HEK293 (cell line): ENCODE measurements at regions not wholly inside any gene's neighbourhood (a gene's known extent, or its start where the extent isn't known, plus 50 kb on each side); places are given as distances from the start of the nearest gene placed in this dataset.

Source experiments
- CTCF ChIA-PET: fragments of 350-600 bp; formaldehyde crosslinking; extraction: SDS; loops from one replicate; lab custom pipeline; 2021; ENCODE audit warnings: antibody characterized with exemption; lab: Yijun Ruan, JAX
- POLR2A ChIA-PET: fragments of 300-600 bp; formaldehyde crosslinking; extraction: SDS; loops from one replicate; lab custom pipeline; 2020; ENCODE audit warnings: antibody characterized with exemption, inconsistent platforms; lab: Yijun Ruan, JAX
- H3K27ac ChIP-seq: fragments of 200-500 bp; sonication (Bioruptor generic); 2 replicates; pipeline ENCODE4 v1.5.1; 2014; ENCODE audit warnings: low read depth, low read length, control low read depth, inconsistent platforms; ENCODE audit errors: extremely low read depth
- H3K36me3 ChIP-seq, 2 experiments: fragments of 200-500 bp in 1 of 2; sonication (Bioruptor generic) in 1 of 2; 1 replicate in 1 of 2; 2 replicates in 1 of 2; pipeline ENCODE4 v1.5.1; 2014 to 2017; ENCODE audit warnings: inconsistent platforms in 2 of 2, low read length in 2 of 2; ENCODE audit not compliant: control insufficient read depth in 2 of 2, insufficient read depth in 1 of 2
- H3K4me1 ChIP-seq: fragments of 200-500 bp; sonication (Bioruptor generic); 2 replicates; pipeline ENCODE4 v1.5.1; 2014; ENCODE audit warnings: mild to moderate bottlenecking, low read length, inconsistent platforms; ENCODE audit not compliant: control insufficient read depth, insufficient read depth
- H3K4me3 ChIP-seq: 2 replicates; pipeline ENCODE4 v1.5.1; 2011; ENCODE audit warnings: low read depth, mild to moderate bottlenecking, control low read depth, low read length, moderate library complexity
- H3K9me3 ChIP-seq: fragments of 200-500 bp; sonication (Bioruptor generic); 2 replicates; pipeline ENCODE4 v1.5.1; 2014; ENCODE audit warnings: low read depth, low read length, inconsistent platforms; ENCODE audit not compliant: control insufficient read depth, insufficient read depth
- BCL11A ChIP-seq: fragments of 450-650 bp; formaldehyde crosslinking; IDR thresholded peaks from 2 replicates; pipeline ENCODE4 v1.5.1; 2016; ENCODE audit warnings: low read depth, missing biosample characterization, missing genetic modification characterization
- FEZF1 ChIP-seq: fragments of 450-650 bp; formaldehyde crosslinking; IDR thresholded peaks from 2 replicates; pipeline ENCODE4 v1.5.1; 2016; ENCODE audit warnings: missing biosample characterization, missing genetic modification characterization
- KLF9 ChIP-seq: fragments of 450-650 bp; formaldehyde crosslinking; IDR thresholded peaks from 2 replicates; pipeline ENCODE4 v1.5.1; 2016; ENCODE audit warnings: missing biosample characterization, missing genetic modification characterization, low read depth
- MZF1 ChIP-seq: fragments of 450-650 bp; formaldehyde crosslinking; IDR thresholded peaks from 2 replicates; pipeline ENCODE4 v1.5.1; 2017; ENCODE audit warnings: missing biosample characterization, missing genetic modification characterization, borderline replicate concordance
- ZNF175 ChIP-seq: fragments of 450-650 bp; formaldehyde crosslinking; IDR thresholded peaks from 2 replicates; pipeline ENCODE4 v1.5.1; 2016; ENCODE audit warnings: missing biosample characterization, missing genetic modification characterization
- ZNF24 ChIP-seq: fragments of 450-650 bp; formaldehyde crosslinking; IDR thresholded peaks from 2 replicates; pipeline ENCODE4 v1.5.1; 2016; ENCODE audit warnings: missing biosample characterization, missing genetic modification characterization
- ZNF350 ChIP-seq: fragments of 450-650 bp; formaldehyde crosslinking; IDR thresholded peaks from 2 replicates; pipeline ENCODE4 v1.5.0; 2017; ENCODE audit warnings: missing biosample characterization, mild to moderate bottlenecking, missing genetic modification characterization
- ZNF394 ChIP-seq: fragments of 450-650 bp; formaldehyde crosslinking; IDR thresholded peaks from 2 replicates; pipeline ENCODE4 v1.5.1; 2016; ENCODE audit warnings: missing biosample characterization, missing genetic modification characterization, mild to moderate bottlenecking, moderate library complexity, borderline replicate concordance
- ZNF514 ChIP-seq: fragments of 450-650 bp; formaldehyde crosslinking; IDR thresholded peaks from 2 replicates; pipeline ENCODE4 v1.5.1; 2016; ENCODE audit warnings: missing biosample characterization, missing genetic modification characterization
- ZNF571 ChIP-seq: fragments of 450-650 bp; formaldehyde crosslinking; IDR thresholded peaks from 2 replicates; pipeline ENCODE4 v1.5.0; 2017; ENCODE audit warnings: missing biosample characterization, missing genetic modification characterization
- ZNF621 ChIP-seq: fragments of 450-650 bp; formaldehyde crosslinking; IDR thresholded peaks from 2 replicates; pipeline ENCODE4 v1.5.1; 2017; ENCODE audit warnings: missing biosample characterization, missing genetic modification characterization
- ZNF626 ChIP-seq: fragments of 450-650 bp; sonication (Bioruptor Pico); formaldehyde crosslinking; IDR thresholded peaks from 2 replicates; pipeline ENCODE4 v1.5.1; 2018; ENCODE audit warnings: missing biosample characterization, missing genetic modification characterization, inconsistent platforms
- ZNF629 ChIP-seq: fragments of 450-650 bp; formaldehyde crosslinking; IDR thresholded peaks from 2 replicates; pipeline ENCODE4 v1.5.1; 2017; ENCODE audit warnings: missing biosample characterization, missing genetic modification characterization
- ZNF747 ChIP-seq: fragments of 450-650 bp; formaldehyde crosslinking; IDR thresholded peaks from 2 replicates; pipeline ENCODE4 v1.5.1; 2016; ENCODE audit warnings: missing biosample characterization, missing genetic modification characterization
- ZNF843 ChIP-seq: fragments of 450-650 bp; formaldehyde crosslinking; IDR thresholded peaks from 2 replicates; pipeline ENCODE4 v1.5.1; 2016; ENCODE audit warnings: missing biosample characterization, missing genetic modification characterization
- TF ChIP-seq, protein P1 (sequence below): fragments of 450-650 bp; formaldehyde crosslinking; IDR thresholded peaks from 2 replicates; pipeline ENCODE4 v1.5.1; 2016; ENCODE audit warnings: missing biosample characterization, missing genetic modification characterization
- TF ChIP-seq, protein P2 (sequence below): fragments of 450-650 bp; formaldehyde crosslinking; IDR thresholded peaks from 2 replicates; pipeline ENCODE4 v1.5.1; 2016; ENCODE audit warnings: missing biosample characterization, missing genetic modification characterization
- TF ChIP-seq, protein P3 (sequence below): fragments of 450-650 bp; formaldehyde crosslinking; IDR thresholded peaks from 2 replicates; pipeline ENCODE4 v1.5.1; 2016; ENCODE audit warnings: missing biosample characterization, missing genetic modification characterization
- TF ChIP-seq, protein P4 (sequence below): fragments of 450-650 bp; formaldehyde crosslinking; IDR thresholded peaks from 2 replicates; pipeline ENCODE4 v1.5.1; 2016; ENCODE audit warnings: missing biosample characterization, missing genetic modification characterization, borderline replicate concordance

DNA sequence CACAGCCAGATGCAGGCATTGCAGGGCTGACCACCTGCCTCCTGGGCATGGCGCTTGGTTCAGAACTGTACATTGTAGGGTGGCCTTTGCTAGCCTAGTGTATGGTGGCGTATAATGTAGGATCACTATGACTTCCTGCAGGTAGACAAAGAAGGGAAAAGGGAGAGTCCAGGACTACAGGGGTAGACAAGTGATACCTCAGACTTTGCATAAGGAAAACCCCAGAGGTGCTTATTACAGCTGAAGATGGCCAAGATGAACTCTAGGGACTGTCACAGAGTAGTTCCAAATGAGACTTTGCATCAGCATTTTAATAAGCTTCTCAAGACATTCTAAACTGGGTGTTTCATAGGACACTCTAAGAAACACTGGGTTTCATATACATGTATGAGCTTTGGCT lies 116.4 kb upstream of the PUDP start (continued):
- TF ChIP-seq, protein P1, sequence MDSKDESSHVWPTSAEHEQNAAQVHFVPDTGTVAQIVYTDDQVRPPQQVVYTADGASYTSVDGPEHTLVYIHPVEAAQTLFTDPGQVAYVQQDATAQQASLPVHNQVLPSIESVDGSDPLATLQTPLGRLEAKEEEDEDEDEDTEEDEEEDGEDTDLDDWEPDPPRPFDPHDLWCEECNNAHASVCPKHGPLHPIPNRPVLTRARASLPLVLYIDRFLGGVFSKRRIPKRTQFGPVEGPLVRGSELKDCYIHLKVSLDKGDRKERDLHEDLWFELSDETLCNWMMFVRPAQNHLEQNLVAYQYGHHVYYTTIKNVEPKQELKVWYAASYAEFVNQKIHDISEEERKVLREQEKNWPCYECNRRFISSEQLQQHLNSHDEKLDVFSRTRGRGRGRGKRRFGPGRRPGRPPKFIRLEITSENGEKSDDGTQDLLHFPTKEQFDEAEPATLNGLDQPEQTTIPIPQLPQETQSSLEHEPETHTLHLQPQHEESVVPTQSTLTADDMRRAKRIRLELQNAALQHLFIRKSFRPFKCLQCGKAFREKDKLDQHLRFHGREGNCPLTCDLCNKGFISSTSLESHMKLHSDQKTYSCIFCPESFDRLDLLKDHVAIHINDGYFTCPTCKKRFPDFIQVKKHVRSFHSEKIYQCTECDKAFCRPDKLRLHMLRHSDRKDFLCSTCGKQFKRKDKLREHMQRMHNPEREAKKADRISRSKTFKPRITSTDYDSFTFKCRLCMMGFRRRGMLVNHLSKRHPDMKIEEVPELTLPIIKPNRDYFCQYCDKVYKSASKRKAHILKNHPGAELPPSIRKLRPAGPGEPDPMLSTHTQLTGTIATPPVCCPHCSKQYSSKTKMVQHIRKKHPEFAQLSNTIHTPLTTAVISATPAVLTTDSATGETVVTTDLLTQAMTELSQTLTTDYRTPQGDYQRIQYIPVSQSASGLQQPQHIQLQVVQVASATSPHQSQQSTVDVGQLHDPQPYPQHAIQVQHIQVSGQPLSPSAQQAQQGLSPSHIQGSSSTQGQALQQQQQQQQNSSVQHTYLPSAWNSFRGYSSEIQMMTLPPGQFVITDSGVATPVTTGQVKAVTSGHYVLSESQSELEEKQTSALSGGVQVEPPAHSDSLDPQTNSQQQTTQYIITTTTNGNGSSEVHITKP (tag by site-specific recombination): no peak

DNA sequence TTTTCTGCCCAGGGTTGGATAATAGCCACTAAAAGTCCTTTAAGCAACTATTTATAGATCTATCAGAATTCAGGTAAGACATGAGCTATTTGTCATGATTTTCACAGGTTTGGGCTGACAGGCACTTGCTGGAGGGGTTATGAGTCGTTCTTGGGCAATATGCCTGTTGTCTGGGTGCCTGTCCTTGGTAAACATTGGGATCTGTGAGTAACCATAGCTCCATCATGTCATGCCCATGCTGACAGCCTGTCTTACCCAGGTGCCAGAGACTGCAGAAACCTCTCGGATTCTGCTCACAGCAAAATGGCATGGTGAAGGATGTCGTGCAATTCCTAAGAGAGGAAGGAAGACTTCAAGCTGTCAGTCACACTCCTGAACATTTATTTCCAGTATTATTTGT lies 116.0 kb upstream of the PUDP start:
- H3K4me1 ChIP-seq: no peaks in the 10 kb centered on the region
- no peak overlapping the region for H3K27ac ChIP-seq
- CTCF ChIA-PET: no interaction called here
- POLR2A ChIA-PET: no interaction called here
- TF ChIP-seq ZNF626 (tag by site-specific recombination): no peak
- TF ChIP-seq ZNF514 (tag by site-specific recombination): no peak
- no peak for TF ChIP-seq ZNF350 (tag by site-specific recombination)
- no peak for TF ChIP-seq MZF1
- TF ChIP-seq ZNF571 (tag by site-specific recombination): no peak
- TF ChIP-seq ZNF24 (tag by site-specific recombination): no peak
- no peak for TF ChIP-seq ZNF394 (tag by site-specific recombination)
- TF ChIP-seq KLF9 (tag by site-specific recombination): no peak
- no peak for TF ChIP-seq ZNF843 (tag by site-specific recombination)
- no peak for TF ChIP-seq ZNF629 (tag by site-specific recombination)
- no peak for TF ChIP-seq ZNF175 (tag by site-specific recombination)
- no peak for TF ChIP-seq BCL11A
- TF ChIP-seq, protein P2, sequence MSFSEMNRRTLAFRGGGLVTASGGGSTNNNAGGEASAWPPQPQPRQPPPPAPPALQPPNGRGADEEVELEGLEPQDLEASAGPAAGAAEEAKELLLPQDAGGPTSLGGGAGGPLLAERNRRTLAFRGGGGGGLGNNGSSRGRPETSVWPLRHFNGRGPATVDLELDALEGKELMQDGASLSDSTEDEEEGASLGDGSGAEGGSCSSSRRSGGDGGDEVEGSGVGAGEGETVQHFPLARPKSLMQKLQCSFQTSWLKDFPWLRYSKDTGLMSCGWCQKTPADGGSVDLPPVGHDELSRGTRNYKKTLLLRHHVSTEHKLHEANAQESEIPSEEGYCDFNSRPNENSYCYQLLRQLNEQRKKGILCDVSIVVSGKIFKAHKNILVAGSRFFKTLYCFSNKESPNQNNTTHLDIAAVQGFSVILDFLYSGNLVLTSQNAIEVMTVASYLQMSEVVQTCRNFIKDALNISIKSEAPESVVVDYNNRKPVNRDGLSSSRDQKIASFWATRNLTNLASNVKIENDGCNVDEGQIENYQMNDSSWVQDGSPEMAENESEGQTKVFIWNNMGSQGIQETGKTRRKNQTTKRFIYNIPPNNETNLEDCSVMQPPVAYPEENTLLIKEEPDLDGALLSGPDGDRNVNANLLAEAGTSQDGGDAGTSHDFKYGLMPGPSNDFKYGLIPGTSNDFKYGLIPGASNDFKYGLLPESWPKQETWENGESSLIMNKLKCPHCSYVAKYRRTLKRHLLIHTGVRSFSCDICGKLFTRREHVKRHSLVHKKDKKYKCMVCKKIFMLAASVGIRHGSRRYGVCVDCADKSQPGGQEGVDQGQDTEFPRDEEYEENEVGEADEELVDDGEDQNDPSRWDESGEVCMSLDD (tag by site-specific recombination): no peak
- no peak for TF ChIP-seq ZNF621 (tag by site-specific recombination)
- TF ChIP-seq ZNF747 (tag by site-specific recombination): no peak
- TF ChIP-seq, protein P3, sequence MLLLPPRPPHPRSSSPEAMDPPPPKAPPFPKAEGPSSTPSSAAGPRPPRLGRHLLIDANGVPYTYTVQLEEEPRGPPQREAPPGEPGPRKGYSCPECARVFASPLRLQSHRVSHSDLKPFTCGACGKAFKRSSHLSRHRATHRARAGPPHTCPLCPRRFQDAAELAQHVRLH (tag by site-specific recombination): no peak
- no peak for TF ChIP-seq FEZF1 (tag by site-specific recombination)
- TF ChIP-seq, protein P4, sequence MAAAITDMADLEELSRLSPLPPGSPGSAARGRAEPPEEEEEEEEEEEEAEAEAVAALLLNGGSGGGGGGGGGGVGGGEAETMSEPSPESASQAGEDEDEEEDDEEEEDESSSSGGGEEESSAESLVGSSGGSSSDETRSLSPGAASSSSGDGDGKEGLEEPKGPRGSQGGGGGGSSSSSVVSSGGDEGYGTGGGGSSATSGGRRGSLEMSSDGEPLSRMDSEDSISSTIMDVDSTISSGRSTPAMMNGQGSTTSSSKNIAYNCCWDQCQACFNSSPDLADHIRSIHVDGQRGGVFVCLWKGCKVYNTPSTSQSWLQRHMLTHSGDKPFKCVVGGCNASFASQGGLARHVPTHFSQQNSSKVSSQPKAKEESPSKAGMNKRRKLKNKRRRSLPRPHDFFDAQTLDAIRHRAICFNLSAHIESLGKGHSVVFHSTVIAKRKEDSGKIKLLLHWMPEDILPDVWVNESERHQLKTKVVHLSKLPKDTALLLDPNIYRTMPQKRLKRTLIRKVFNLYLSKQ (tag by site-specific recombination): no peak
- no peaks in the 10 kb centered on the region for H3K9me3 ChIP-seq
- peaks cover 0 to 7% of the 10 kb centered on the region in 2 experiments; a peak in 1 of 3 replicates for H3K36me3 ChIP-seq
- H3K4me3 ChIP-seq: no peak overlapping the region
